NCI-H748 treated with DMSO at 0.1 percent for 48 hours (cell line): ENCODE measurements at regions not wholly inside any gene's neighbourhood (a gene's known extent, or its start where the extent isn't known, plus 50 kb on each side); places are given as distances from the start of the nearest gene placed in this dataset.

Experiments used
- DNase-seq: peaks from one replicate; lab custom pipeline; 2025; lab: John Stamatoyannopoulos, UW

GRCh38 chr17:5635949-5636348, 51.6 kb upstream of the NLRP1 start:
- DNase-seq = no peak

DNA sequence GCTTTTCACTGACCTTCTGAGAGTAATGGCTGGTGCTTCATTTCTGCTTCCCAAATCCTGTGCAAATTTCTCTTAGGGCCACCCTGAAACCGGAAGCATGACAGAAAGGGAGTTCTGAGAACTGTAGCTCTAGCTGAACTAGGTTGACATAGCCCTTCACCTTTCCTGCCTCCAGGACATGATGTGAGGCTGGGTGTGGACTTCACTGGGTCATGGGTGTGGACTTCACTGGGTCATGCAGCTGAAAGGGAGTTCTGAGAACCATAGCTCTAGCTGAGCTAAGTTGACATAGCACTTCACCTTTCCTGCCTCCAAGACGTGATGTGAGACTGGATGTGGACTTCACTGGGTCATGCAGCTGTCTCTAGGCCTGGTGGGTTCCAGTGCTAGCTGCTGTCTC, 54.3 kb upstream of the NLRP1 start:
- DNase-seq = no peak

DNA sequence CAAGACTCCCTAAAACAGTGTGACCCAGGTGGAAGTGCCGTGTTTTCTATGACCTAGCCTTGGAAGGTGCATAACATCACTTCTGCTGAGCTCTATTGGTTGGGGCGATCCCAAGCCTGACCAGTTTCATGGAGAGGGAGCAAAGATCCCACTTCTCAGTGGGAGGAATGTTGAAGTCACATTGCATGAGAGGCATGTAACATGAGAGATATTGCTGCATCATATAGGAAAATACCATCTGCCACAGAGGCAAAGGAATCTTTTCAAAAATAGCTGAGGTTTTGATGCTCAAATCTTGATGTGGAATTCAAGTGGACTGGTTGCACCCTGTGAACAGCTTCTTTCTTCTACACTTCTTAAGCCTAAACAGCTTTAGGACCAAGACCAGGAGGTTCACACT, 56.4 kb upstream of the NLRP1 start:
- no peak for DNase-seq

GRCh38 chr17:5642752-5643151, 58.4 kb upstream of the NLRP1 start:
- DNase-seq = no peak

DNA sequence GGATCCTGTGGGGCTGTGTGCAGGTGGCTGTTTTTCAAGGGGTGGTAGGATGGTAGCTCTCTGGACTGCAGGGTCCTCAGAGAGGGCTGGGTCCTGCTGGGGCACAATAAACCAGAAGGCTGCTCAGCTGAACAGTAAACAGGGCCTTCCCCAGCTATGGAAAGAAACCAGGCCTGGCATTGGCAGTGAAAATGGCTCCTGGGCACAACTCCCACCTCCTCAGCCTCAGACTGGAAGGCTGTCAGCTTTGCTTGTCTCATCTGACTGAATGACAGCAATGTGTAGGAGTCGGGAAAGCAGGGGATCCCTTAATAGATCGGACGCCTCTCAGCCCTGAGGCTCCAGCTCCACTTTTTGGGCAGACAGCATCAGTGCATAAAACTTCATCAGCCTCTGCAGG, 59.8 kb upstream of the NLRP1 start:
- DNase-seq = no peak

- DNase-seq = no peak
Measured at GRCh38 chr17:5651348-5651747, 67.0 kb upstream of the NLRP1 start.

DNA sequence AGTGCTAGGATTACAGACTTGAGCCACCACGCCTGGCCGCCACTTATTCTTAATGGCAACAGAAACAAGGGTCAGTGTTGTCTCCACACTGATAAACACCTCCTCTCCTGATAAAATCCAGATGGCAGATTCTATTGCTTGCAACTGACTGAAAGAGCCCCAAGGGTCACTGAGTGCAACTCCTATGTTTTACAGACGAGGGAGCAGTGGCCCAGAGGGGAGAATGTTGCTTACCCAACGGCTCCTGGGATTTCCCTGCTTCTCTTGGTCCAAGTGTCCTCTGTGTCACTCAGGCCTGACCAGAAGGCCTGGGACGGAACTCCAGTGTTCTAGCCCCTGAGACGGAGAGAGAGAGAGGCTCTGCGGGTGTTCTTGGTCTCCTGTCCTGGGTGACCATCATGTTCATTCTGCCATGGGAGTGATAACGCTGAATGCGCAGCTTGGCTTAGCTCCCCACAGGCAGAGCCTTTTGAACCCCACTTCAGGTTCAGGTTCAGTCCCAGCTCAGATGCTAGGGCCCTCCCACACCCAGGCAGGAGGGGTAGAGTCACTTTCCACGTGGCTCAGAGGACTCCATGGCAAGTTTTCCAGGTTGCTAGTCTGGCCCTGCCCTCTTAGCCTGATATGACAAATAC, 77.3 kb upstream of the NLRP1 start:
- no peak for DNase-seq

DNA sequence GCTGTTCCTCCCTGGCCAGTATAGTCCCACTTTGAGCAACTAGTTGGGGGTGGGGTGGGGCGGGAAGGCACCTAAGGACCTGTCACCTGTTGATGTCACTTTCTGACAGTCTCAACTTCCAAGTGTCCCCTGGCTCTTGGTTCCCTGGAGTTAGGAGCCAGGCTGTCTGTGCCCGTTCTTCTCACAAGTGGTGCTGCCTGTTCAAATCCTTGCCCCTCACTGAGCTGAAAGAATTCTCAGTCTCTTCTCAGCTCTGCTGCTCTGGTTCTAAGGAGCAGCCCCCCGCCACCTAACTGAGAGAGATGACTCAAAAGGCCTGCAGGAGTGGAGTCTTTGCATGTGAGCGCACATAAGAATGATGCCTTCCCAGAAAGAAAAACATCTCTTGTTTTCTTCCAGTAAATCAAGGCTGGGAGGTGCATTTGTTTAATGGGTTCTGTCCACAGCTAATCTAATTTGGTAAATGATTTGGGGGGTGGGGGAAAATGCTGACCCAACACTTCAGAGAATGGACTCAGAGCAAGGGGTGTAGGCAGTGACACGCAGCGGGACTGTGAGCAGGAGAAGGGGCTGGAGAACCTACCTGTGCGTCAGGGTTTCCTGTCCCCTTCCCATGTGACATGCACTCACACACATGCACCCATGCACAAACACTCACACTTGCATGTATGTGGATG, 78.2 kb upstream of the NLRP1 start:
- DNase-seq = no peak

DNA sequence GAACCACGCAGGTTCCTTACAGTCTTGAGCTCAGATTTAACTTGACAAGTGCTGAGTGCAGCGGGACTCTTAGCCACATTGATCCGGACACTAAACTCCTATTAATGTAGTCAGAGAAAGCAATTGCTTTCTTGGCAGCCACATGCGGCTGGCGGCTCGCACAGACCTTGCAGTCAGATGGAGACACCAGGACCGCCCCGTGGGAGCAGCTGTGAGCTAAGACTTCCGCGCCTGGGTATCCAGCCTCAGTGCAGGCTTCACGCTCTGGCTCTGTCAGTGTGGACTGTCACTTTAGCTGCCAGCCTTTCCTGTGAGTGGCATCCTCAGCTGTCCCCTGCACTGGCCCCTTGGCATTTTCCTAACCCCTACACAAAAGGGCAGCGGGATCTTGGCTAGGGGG, 80.9 kb upstream of the NLRP1 start:
- DNase-seq = no peak

DNA sequence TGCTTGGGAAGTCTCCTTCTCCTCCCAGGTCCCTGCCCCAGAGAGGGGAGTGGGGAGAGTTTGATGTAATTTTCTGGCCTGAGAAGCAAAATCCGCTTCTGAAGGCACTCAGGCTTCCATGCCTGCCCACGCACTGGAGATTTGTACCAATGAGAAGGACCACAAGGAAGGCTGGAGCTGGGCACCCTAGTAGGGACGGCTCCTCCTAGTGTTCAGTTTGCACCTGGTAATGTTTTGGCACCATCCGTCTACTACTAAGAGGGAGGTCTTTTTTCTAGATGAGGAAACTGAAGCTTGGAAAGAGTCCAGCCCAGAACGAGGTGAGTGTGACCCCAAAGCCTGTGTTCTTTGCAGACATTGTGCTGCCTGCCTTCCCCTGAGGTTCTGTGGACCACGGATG, 83.6 kb upstream of the NLRP1 start:
- no peak for DNase-seq

DNA sequence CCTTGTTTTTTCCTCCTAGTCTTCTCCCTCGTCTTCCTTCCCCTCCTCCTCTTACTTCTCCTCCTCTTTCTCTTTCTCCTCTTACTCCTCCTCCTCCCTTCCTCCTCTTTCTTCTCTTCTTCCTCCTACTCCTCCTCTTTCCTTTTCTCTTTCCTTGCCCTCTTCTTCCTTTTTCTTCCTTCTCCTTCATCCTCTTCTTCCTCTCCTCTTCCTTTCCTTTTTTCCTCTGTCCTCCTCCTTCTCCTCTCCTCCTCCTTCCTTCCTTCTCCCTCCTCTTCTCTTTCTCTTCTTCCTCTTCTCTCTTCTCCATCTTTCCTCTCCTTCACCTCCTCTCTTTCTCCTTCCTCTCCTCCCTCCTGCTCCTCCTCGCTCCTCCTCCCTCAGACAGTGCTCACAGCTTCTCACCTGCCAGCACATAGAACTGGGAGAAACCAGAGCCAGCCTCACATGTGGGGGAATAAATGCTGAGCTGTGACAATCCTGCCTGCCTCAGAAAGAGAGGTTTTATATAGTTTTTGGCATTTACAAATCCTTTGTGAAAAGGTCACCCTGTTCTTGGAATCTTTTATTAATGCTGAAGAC, 84.3 kb upstream of the NLRP1 start:
- DNase-seq = no peak

- no peak for DNase-seq
Measured at GRCh38 chr17:5669191-5669590, 84.9 kb upstream of the NLRP1 start.

DNA sequence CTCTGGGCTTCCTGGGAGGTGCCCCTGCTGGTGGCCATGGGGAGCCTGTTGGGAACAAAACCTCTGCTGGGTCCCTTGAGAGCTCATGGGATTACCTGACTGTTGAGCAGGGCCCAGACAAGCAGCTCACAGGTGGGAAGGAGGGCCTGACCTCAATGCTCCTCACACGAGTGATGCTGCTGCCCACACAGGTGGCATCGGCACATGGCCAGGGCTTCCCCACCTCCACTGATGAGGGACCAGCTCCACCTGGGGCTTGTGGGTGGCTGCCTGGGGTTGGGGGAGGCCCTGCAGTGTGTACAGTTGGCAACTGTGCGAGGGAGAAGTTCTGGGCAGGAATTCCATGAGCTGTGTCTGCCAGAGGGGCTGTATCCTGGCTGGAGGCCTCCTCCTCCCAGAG, 87.8 kb upstream of the NLRP1 start:
- DNase-seq = no peak

- no peak for DNase-seq
Measured at GRCh38 chr17:5672815-5673430, 88.6 kb upstream of the NLRP1 start.

DNA sequence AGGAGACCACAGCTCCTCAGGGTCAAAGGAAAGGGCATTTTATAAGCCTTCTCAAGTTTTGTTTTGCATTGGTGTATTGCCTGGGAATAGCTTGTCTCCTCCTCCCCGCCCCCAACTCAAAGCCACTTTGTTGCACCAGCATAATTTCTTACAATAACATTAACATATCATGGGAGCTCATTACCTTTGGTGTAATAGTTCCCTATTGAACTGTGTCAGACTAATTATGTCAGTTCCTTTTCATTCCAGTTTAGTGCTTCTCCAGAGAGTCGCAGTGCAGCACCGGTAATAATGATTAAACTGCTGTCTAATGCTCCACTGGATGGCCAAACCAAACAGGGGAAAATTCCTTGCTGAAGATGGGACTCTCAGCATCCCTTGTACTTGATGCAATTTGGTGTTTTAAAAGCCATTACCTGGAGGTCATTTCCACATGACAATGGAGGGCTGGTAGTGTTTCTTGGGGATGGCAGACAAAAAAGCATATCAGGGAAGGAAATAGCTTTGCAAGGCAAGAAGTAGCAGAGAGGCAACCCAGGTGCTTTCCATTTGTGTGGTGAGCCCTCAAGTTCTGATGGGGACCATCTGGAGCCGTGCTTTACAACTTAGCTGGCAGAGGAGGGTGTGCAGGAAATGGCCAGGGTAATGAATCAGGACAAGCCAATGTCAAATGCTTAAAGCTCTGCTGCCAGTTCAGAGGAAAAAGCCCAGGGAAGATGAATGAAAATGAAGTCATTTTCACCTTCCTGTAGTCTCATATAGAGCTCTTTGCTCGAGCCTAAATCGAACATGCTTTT, 91.5 kb upstream of the NLRP1 start:
- no peak for DNase-seq

GRCh38 chr17:5677620-5678019, 93.3 kb upstream of the NLRP1 start:
- DNase-seq = no peak

DNA sequence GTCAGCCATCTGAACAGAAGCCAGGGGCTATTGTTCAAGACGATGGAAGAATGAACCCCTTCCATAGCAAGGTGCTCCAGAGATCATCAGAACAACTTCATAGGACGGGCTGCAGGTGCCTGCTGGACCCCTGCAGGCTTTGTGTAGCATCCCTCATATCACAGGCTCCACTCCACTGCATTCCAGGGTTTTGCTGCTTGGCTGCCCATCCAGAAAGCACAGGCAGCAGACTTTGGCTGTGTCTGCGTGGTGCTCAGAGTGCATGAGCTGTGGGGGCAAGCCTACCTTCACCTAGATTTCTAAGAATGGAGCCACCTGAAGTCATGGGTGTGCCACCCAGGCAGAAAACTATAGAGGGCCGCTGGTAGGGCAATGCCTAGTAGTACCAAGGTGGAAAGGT, 93.9 kb upstream of the NLRP1 start:
- DNase-seq = no peak

DNA sequence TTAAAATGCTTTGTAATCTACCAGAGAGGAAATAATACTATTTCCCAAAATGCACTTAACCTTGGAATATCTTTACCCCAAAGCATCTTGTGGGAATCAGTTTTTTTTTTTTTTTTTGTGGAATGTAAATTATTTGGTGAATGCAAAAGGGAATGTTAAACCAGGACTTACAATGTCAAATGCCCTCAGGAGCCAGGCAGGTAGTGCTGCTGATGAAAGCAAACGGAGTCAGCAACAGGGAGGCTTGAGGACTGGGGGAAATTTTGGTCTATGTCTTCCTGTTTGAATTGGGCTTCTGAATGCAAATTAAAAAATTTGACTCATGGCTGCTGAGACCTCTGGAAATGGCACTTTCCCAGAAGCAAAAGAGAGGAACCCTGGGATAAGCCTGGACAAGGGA, 96.5 kb upstream of the NLRP1 start:
- no peak for DNase-seq

DNA sequence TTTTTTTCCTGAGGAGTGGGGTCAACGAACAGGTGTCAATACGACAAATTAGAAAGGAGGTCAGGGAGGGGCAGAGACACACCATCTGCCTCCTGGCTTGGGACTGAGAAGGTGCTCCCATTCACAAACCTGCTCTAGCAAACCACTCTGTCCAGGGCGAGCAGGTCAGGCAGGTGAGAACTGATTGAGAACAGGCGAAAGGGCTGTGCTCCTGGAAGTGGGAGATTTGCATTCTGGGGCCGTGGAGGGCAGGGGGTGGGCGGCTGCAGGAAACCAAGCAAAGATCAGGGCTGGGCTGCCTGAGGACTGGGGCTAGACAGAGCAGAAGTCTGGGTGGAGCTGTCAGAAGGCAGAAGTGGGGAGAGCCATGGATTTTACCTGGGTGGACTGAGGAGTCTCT, 98.9 kb upstream of the NLRP1 start:
- no peak for DNase-seq

DNA sequence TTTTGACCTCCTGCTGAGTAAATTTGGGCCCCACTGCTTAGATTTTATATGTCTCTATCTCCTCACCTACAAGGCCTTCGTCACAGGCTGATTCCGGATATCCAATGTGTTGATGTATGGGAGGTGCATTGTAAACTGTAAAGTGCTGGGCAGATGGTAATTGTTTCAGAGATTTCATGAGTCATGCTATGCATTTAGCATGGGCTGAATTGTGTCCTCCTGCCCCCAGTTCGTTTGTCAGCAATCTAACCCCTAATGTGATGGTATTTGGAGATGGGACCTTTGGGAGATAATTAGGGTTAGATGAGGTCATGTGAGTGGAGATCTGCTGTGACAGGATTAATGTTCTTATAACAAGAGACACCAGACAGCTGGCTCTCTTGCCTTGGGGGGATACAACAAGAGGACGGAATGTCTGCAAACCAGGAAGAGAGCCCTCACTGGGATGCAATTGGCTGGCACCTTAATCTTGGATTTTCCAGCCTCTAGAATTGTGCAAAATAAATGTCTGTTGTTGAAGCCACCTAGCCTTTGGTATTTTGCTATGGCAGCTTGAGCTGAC, 101.8 kb upstream of the NLRP1 start:
- DNase-seq = no peak

DNA sequence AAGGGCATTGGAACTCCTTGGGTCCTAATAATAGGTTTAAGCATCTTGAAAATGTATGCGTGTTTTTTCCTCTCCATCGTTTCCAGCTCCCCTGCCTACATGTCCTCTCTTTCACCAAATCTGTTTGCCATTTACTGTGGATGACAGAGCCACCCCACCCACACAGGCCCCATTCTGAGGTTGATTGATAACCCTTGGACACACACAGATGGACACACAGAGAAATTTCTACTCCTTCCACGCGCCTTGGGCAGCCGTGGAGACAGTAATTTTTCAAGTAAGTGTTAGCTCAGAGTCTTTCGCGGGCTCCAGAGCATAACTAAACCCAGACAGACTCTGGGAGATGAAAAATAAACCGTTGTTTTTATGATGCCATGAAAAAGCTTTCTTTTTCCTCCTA, 103.3 kb upstream of the NLRP1 start:
- no peak for DNase-seq

DNA sequence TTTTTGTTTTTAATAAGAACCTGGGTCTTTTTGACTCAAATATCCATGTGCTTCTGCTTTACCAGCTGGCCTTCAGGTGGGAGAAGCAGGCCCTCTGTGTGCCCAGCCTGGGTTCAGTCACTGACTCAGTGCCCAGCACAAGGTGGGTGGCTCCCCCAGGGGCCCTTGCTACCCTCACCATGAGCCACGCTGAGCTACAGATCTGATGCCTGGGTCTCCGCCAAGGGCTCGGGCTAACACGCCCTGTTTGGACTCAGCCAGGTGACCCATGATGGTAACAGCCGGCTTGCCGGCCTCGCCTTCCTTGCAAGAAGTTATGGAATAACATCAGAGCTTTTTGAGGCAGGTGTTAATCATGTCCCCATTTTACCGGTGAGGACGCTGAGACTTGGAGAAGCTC, 109.5 kb upstream of the NLRP1 start:
- DNase-seq = no peak
